ENCODE measurements at regions not wholly inside any gene's neighbourhood (a gene's known extent, or its start where the extent isn't known, plus 50 kb on each side); places are given as distances from the start of the nearest gene placed in this dataset.

GRCh38 chr2:221926327-221926726, 354.2 kb upstream of the EPHA4 start:
- TF ChIP-seq POLR2A (IDR thresholded peaks at IDR 0.05), result no peak
- TF ChIP-seq CTCF (IDR thresholded peaks at IDR 0.05), result no peak
- TF ChIP-seq POLR2AphosphoS5 (IDR thresholded peaks at IDR 0.05; ENCODE audit: insufficient read depth in 1 of 2, low read depth in 1 of 2), result no peak

Data from vagina (tissue), 2 donors.